ENCODE measurements at regions not wholly inside any gene's neighbourhood (a gene's known extent, or its start where the extent isn't known, plus 50 kb on each side); places are given as distances from the start of the nearest gene placed in this dataset.

DNA sequence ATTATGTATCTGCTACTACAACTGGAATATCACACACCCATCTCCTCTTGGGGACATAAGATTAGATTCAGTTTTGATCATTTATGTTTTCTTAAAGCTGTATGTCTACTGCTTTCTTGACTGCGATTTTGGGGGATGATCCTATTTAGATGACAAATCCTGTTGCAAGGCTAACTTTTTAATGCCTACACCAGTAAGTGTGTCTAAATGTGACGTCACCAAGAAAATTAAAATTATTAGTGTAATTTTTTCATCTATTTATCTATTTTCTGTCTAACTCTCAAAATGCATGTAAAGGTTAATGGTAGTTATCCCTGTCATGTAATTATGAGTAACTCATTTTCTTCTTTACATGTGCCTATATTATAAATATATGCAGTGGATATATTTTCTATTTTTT, 170.9 kb upstream of the PPFIA2 start:
- no peak overlapping the region for H3K4me3 ChIP-seq (ENCODE audit: low read length)
- no peak for TF ChIP-seq CTCF (conservative IDR thresholded peaks at IDR 0.05; ENCODE audit: low read length)
- DNase-seq (ENCODE audit: low read depth): no peak

GRCh38 chr12:81896771-81897170, 137.6 kb upstream of the PPFIA2 start:
- no peak for DNase-seq (ENCODE audit: low read depth)
- no peak for TF ChIP-seq CTCF (conservative IDR thresholded peaks at IDR 0.05; ENCODE audit: low read length)

GRCh38 chr12:81888961-81889360, 129.8 kb upstream of the PPFIA2 start:
- DNase-seq (ENCODE audit: low read depth): no peak
- H3K4me3 ChIP-seq (ENCODE audit: low read length): no peak overlapping the region
- TF ChIP-seq CTCF (conservative IDR thresholded peaks at IDR 0.05; ENCODE audit: low read length): no peak

More at GRCh38 chr12:81896771-81897170, 137.6 kb upstream of the PPFIA2 start:
- no peak overlapping the region for H3K4me3 ChIP-seq (ENCODE audit: low read length)

DNA sequence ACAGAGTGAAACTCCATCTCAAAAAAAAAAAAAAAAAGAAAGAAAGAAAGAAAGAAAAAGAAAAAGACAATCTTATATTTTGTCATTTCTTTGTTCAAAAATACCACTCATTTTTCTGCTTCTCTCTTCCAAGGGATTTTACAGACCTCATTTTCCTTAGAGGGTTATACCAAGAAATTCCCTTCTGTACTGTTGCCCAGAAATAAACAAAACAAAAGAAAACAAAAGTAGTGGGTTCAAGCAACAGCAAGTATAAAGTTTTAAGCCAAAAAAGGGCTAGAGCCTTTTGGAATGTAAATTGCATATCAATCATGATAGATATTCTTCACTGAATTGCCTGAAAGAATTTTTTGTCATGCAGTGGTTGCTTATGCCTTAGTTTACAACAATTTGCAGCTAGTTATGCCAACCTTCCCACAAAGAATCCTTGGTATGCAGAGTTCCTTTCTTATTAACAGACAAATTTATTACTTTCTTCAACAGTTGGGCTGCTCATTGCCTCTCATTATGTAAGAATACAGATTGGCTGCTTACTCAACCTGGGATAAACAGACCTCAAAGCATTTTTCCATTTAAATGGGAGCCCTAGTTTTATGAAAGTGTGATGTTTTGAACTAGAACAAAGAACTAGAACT, 129.1 kb upstream of the PPFIA2 start:
- peak; percentile 48 for DNase-seq (ENCODE audit: low read depth)
- H3K4me3 ChIP-seq (ENCODE audit: low read length): no peak overlapping the region
- TF ChIP-seq CTCF (conservative IDR thresholded peaks at IDR 0.05; ENCODE audit: low read length): no peak

GRCh38 chr12:81874586-81874985, 115.4 kb upstream of the PPFIA2 start:
- H3K4me3 ChIP-seq (ENCODE audit: low read length): no peak overlapping the region
- no peak for DNase-seq (ENCODE audit: low read depth)
- TF ChIP-seq CTCF (conservative IDR thresholded peaks at IDR 0.05; ENCODE audit: low read length): no peak

DNA sequence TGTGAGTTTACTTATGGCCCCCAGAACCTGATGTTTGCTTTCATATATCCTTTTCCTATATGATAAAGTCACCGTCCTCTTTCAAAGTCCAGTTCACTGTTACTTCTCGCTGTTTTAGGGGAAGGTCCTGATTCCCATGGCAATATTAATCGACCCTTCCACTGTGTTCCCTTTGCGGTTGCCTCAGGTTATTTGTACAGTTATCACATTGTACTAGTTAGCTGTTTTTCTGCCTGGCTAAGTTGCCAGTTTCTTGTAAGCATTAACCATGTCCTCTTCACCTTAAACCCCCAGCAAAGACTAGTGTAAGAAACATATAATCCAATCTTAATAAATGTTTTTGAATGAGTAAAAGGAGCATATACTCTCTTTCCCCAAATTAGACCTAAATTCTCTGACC, 115.0 kb upstream of the PPFIA2 start:
- TF ChIP-seq CTCF (conservative IDR thresholded peaks at IDR 0.05; ENCODE audit: low read length): no peak

DNA sequence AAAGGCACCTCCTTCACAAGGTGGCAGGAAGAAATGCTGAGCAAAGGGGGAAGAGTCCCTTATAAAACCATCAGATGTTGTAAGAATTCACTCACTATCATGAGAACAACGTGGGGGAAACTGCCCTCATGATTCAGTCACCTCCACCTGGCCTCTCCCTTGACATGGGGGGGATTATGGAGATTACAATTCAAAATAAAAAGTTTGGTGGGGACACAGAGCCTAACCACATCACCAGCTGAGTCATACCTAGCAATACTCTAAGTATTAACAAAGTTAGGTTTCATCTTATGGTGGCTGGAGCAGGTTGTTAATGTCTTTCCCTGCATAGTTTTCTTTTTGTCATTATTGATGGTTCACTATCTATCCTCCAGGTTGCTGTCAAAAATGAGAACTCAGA, 113.2 kb upstream of the PPFIA2 start:
- no peak for DNase-seq (ENCODE audit: low read depth)
- no peak overlapping the region for H3K4me3 ChIP-seq (ENCODE audit: low read length)
- TF ChIP-seq CTCF (conservative IDR thresholded peaks at IDR 0.05; ENCODE audit: low read length): no peak

More for the DNA sequence above, 115.0 kb upstream of the PPFIA2 start:
- no peak overlapping the region for H3K4me3 ChIP-seq (ENCODE audit: low read length)
- DNase-seq (ENCODE audit: low read depth): no peak

Data from AG10803 (cell line).